ENCODE measurements at regions not wholly inside any gene's neighbourhood (a gene's known extent, or its start where the extent isn't known, plus 50 kb on each side); places are given as distances from the start of the nearest gene placed in this dataset.

- no peak overlapping the region for H3K4me3 ChIP-seq (ENCODE audit: low read depth, low read length)
- ChIA-PET POLR2A (no interaction called here), CTCF (no interaction called here)
- no peak for DNase-seq (ENCODE audit: low read depth, low spot score)
- TF ChIP-seq CTCF (IDR thresholded peaks at IDR 0.05; ENCODE audit: insufficient read depth, low read length, missing control alignments): no peak
Observed at GRCh38 chr7:106968160-106968559, 76.3 kb upstream of the PRKAR2B start.

- ChIA-PET CTCF (interaction anchor here (1.1 kb wide), 1 partner anchor 31 kb away, joined by 3 read pairs; no protein-coding TSS in a partner anchor), POLR2A (no interaction called here)
- H3K4me3 ChIP-seq (ENCODE audit: low read depth, low read length): no peak overlapping the region
- TF ChIP-seq CTCF (IDR thresholded peaks at IDR 0.05; ENCODE audit: insufficient read depth, low read length, missing control alignments): no peak
- no peak for DNase-seq (ENCODE audit: low read depth, low spot score)
Observed at GRCh38 chr7:106978425-106979420, 65.8 kb upstream of the PRKAR2B start.

GRCh38 chr7:106979551-106980357 lies 64.8 kb upstream of the PRKAR2B start:
- ChIA-PET POLR2A (no interaction called here), CTCF (interaction anchor here (1.1 kb wide), 1 partner anchor 32 kb away, joined by 3 read pairs; no protein-coding TSS in a partner anchor)
- no peak for TF ChIP-seq CTCF (IDR thresholded peaks at IDR 0.05; ENCODE audit: insufficient read depth, low read length, missing control alignments)
- no peak overlapping the region for H3K4me3 ChIP-seq (ENCODE audit: low read depth, low read length)
- DNase-seq (ENCODE audit: low read depth, low spot score): no peak

DNA sequence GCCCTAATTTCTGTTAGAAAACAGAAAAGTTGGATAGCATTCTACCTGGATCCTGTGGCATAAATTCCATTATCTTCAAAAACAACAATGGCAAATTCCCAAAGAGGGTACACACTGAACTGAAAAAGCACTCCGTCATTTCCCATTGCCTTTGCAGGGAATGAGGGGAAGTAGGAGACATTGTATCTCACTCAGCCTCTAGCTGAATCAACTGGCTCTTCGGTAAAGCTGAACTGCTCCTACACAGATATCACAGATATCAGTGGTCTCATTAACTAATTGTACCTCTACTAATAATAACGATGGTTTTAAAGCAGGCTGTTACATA lies 64.2 kb upstream of the PRKAR2B start:
- no peak for DNase-seq (ENCODE audit: low read depth, low spot score)
- CTCF ChIA-PET: no interaction called here
- POLR2A ChIA-PET: no interaction called here
- no peak for TF ChIP-seq CTCF (IDR thresholded peaks at IDR 0.05; ENCODE audit: insufficient read depth, low read length, missing control alignments)
- no peak overlapping the region for H3K4me3 ChIP-seq (ENCODE audit: low read depth, low read length)

GRCh38 chr7:106982415-106982814 lies 62.1 kb upstream of the PRKAR2B start:
- H3K4me3 ChIP-seq (ENCODE audit: low read depth, low read length): no peak overlapping the region
- no peak for TF ChIP-seq CTCF (IDR thresholded peaks at IDR 0.05; ENCODE audit: insufficient read depth, low read length, missing control alignments)
- ChIA-PET POLR2A (no interaction called here), CTCF (no interaction called here)
- no peak for DNase-seq (ENCODE audit: low read depth, low spot score)

DNA sequence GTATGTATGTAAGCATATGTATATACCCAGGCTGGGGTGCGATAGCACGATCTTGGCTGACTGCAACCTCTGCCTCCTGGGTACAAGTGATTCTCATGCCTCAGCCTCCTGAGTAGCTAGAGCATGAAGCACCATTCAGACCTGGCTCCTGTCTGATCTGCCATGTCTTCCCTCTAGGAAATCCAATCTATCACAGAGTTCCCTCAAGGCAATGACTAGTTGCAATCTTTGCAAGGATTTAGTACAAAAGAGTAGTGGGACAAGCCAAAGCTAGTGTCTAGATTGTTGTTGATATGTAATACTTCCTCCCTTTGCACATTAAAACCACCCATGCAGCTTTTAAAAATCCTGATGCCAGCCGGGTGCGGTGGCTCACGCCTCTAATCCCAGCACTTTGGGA lies 60.5 kb upstream of the PRKAR2B start:
- no peak for DNase-seq (ENCODE audit: low read depth, low spot score)
- CTCF ChIA-PET: no interaction called here
- TF ChIP-seq CTCF (IDR thresholded peaks at IDR 0.05; ENCODE audit: insufficient read depth, low read length, missing control alignments): no peak

More for the DNA sequence above, 60.5 kb upstream of the PRKAR2B start:
- POLR2A ChIA-PET: no interaction called here
- H3K4me3 ChIP-seq (ENCODE audit: low read depth, low read length): no peak overlapping the region

Data from AG04449 (cell line).